ENCODE measurements at regions not wholly inside any gene's neighbourhood (a gene's known extent, or its start where the extent isn't known, plus 50 kb on each side); places are given as distances from the start of the nearest gene placed in this dataset.

DNA sequence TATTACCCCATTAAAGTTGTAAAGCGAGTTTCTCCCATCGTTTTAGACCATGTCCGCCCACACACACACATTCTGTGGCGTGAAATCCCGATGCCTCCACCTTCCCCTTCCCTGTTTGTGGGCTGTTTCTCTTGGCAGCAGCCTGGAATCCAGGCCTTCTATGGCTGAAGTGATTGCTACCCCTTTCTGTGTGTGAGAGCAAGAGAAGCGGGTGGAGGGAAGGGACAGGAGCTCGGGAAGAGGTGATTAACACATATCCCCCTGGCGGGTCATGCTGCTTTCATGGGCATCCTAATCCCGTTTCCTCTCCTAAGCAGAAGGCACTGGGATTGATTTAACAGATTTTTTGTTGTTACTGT, 283.8 kb upstream of the RGMA start (continued):
- TF ChIP-seq STAT5A (IDR thresholded peaks at IDR 0.05; ENCODE audit: borderline replicate concordance, low read length): no peak
- TF ChIP-seq, protein P1, sequence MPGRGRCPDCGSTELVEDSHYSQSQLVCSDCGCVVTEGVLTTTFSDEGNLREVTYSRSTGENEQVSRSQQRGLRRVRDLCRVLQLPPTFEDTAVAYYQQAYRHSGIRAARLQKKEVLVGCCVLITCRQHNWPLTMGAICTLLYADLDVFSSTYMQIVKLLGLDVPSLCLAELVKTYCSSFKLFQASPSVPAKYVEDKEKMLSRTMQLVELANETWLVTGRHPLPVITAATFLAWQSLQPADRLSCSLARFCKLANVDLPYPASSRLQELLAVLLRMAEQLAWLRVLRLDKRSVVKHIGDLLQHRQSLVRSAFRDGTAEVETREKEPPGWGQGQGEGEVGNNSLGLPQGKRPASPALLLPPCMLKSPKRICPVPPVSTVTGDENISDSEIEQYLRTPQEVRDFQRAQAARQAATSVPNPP (IDR thresholded peaks at IDR 0.05; ENCODE audit: borderline replicate concordance, insufficient read depth, insufficient read length): no peak
- TF ChIP-seq, protein P2, sequence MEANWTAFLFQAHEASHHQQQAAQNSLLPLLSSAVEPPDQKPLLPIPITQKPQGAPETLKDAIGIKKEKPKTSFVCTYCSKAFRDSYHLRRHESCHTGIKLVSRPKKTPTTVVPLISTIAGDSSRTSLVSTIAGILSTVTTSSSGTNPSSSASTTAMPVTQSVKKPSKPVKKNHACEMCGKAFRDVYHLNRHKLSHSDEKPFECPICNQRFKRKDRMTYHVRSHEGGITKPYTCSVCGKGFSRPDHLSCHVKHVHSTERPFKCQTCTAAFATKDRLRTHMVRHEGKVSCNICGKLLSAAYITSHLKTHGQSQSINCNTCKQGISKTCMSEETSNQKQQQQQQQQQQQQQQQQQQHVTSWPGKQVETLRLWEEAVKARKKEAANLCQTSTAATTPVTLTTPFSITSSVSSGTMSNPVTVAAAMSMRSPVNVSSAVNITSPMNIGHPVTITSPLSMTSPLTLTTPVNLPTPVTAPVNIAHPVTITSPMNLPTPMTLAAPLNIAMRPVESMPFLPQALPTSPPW (CRISPR knock-in tag; IDR thresholded peaks at IDR 0.05): no peak
- TF ChIP-seq RBM15 (IDR thresholded peaks at IDR 0.05; ENCODE audit: insufficient read depth, low read length): no peak
- TF ChIP-seq, protein P3, sequence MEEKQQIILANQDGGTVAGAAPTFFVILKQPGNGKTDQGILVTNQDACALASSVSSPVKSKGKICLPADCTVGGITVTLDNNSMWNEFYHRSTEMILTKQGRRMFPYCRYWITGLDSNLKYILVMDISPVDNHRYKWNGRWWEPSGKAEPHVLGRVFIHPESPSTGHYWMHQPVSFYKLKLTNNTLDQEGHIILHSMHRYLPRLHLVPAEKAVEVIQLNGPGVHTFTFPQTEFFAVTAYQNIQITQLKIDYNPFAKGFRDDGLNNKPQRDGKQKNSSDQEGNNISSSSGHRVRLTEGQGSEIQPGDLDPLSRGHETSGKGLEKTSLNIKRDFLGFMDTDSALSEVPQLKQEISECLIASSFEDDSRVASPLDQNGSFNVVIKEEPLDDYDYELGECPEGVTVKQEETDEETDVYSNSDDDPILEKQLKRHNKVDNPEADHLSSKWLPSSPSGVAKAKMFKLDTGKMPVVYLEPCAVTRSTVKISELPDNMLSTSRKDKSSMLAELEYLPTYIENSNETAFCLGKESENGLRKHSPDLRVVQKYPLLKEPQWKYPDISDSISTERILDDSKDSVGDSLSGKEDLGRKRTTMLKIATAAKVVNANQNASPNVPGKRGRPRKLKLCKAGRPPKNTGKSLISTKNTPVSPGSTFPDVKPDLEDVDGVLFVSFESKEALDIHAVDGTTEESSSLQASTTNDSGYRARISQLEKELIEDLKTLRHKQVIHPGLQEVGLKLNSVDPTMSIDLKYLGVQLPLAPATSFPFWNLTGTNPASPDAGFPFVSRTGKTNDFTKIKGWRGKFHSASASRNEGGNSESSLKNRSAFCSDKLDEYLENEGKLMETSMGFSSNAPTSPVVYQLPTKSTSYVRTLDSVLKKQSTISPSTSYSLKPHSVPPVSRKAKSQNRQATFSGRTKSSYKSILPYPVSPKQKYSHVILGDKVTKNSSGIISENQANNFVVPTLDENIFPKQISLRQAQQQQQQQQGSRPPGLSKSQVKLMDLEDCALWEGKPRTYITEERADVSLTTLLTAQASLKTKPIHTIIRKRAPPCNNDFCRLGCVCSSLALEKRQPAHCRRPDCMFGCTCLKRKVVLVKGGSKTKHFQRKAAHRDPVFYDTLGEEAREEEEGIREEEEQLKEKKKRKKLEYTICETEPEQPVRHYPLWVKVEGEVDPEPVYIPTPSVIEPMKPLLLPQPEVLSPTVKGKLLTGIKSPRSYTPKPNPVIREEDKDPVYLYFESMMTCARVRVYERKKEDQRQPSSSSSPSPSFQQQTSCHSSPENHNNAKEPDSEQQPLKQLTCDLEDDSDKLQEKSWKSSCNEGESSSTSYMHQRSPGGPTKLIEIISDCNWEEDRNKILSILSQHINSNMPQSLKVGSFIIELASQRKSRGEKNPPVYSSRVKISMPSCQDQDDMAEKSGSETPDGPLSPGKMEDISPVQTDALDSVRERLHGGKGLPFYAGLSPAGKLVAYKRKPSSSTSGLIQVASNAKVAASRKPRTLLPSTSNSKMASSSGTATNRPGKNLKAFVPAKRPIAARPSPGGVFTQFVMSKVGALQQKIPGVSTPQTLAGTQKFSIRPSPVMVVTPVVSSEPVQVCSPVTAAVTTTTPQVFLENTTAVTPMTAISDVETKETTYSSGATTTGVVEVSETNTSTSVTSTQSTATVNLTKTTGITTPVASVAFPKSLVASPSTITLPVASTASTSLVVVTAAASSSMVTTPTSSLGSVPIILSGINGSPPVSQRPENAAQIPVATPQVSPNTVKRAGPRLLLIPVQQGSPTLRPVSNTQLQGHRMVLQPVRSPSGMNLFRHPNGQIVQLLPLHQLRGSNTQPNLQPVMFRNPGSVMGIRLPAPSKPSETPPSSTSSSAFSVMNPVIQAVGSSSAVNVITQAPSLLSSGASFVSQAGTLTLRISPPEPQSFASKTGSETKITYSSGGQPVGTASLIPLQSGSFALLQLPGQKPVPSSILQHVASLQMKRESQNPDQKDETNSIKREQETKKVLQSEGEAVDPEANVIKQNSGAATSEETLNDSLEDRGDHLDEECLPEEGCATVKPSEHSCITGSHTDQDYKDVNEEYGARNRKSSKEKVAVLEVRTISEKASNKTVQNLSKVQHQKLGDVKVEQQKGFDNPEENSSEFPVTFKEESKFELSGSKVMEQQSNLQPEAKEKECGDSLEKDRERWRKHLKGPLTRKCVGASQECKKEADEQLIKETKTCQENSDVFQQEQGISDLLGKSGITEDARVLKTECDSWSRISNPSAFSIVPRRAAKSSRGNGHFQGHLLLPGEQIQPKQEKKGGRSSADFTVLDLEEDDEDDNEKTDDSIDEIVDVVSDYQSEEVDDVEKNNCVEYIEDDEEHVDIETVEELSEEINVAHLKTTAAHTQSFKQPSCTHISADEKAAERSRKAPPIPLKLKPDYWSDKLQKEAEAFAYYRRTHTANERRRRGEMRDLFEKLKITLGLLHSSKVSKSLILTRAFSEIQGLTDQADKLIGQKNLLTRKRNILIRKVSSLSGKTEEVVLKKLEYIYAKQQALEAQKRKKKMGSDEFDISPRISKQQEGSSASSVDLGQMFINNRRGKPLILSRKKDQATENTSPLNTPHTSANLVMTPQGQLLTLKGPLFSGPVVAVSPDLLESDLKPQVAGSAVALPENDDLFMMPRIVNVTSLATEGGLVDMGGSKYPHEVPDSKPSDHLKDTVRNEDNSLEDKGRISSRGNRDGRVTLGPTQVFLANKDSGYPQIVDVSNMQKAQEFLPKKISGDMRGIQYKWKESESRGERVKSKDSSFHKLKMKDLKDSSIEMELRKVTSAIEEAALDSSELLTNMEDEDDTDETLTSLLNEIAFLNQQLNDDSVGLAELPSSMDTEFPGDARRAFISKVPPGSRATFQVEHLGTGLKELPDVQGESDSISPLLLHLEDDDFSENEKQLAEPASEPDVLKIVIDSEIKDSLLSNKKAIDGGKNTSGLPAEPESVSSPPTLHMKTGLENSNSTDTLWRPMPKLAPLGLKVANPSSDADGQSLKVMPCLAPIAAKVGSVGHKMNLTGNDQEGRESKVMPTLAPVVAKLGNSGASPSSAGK (IDR thresholded peaks at IDR 0.05): no peak
- TF ChIP-seq, protein P4, sequence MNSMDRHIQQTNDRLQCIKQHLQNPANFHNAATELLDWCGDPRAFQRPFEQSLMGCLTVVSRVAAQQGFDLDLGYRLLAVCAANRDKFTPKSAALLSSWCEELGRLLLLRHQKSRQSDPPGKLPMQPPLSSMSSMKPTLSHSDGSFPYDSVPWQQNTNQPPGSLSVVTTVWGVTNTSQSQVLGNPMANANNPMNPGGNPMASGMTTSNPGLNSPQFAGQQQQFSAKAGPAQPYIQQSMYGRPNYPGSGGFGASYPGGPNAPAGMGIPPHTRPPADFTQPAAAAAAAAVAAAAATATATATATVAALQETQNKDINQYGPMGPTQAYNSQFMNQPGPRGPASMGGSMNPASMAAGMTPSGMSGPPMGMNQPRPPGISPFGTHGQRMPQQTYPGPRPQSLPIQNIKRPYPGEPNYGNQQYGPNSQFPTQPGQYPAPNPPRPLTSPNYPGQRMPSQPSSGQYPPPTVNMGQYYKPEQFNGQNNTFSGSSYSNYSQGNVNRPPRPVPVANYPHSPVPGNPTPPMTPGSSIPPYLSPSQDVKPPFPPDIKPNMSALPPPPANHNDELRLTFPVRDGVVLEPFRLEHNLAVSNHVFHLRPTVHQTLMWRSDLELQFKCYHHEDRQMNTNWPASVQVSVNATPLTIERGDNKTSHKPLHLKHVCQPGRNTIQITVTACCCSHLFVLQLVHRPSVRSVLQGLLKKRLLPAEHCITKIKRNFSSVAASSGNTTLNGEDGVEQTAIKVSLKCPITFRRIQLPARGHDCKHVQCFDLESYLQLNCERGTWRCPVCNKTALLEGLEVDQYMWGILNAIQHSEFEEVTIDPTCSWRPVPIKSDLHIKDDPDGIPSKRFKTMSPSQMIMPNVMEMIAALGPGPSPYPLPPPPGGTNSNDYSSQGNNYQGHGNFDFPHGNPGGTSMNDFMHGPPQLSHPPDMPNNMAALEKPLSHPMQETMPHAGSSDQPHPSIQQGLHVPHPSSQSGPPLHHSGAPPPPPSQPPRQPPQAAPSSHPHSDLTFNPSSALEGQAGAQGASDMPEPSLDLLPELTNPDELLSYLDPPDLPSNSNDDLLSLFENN (IDR thresholded peaks at IDR 0.05; ENCODE audit: low read depth in 2 of 2, low read length in 2 of 2): no peak

Data from K562 (cell line).